Daoy (cell line): ENCODE measurements at regions not wholly inside any gene's neighbourhood (a gene's known extent, or its start where the extent isn't known, plus 50 kb on each side); places are given as distances from the start of the nearest gene placed in this dataset.
"Not testable (repeated sequence)": the region's sequence is repeated elsewhere in the genome, so short reads cannot be mapped to it uniquely, and the experiment has no call there.

Source experiments
- DNase-seq: peaks from one replicate; pipeline ENCODE4 v3.0.0-alpha.2; 2015; ENCODE audit warnings: low read depth

GRCh38 chr6:159440911-159441703 lies 251.9 kb downstream of the SOD2 start:
- DNase-seq: peak; percentile 53

GRCh38 chr6:159440349-159440748 lies 252.7 kb downstream of the SOD2 start:
- DNase-seq: no peak

GRCh38 chr6:159439651-159440050 lies 253.4 kb downstream of the SOD2 start:
- DNase-seq: no peak

GRCh38 chr6:159438106-159438505 lies 254.9 kb downstream of the SOD2 start:
- DNase-seq: no peak

- DNase-seq: no peak
These were observed 256.5 kb downstream of the SOD2 start for GRCh38 chr6:159436581-159436980.

- no peak for DNase-seq
These were observed 257.3 kb downstream of the SOD2 start for GRCh38 chr6:159435701-159436100.

GRCh38 chr6:159434410-159434809 lies 258.6 kb downstream of the SOD2 start:
- no peak for DNase-seq

- no peak for DNase-seq
These were observed 259.5 kb downstream of the SOD2 start for GRCh38 chr6:159433550-159433949.

- no peak for DNase-seq
These were observed 261.3 kb downstream of the SOD2 start for GRCh38 chr6:159431750-159432149.

- no peak for DNase-seq
These were observed 261.1 kb downstream of the FNDC1 start for GRCh38 chr6:159430323-159430722.

- no peak for DNase-seq
These were observed 260.2 kb downstream of the FNDC1 start for GRCh38 chr6:159429433-159429832.

- no peak for DNase-seq
These were observed 258.6 kb downstream of the FNDC1 start for GRCh38 chr6:159427771-159428170.

GRCh38 chr6:159427335-159427734 lies 258.1 kb downstream of the FNDC1 start:
- DNase-seq: no peak

- DNase-seq: no peak
These were observed 256.2 kb downstream of the FNDC1 start for GRCh38 chr6:159425421-159425820.

- DNase-seq: peak; percentile 47
These were observed 253.1 kb downstream of the FNDC1 start for GRCh38 chr6:159422041-159422984.

GRCh38 chr6:159421586-159421985 lies 252.4 kb downstream of the FNDC1 start:
- DNase-seq: no peak

GRCh38 chr6:159418997-159419396 lies 249.8 kb downstream of the FNDC1 start:
- no peak for DNase-seq

GRCh38 chr6:159416891-159417560 lies 247.8 kb downstream of the FNDC1 start:
- DNase-seq: no peak

- DNase-seq: no peak
These were observed 246.3 kb downstream of the FNDC1 start for GRCh38 chr6:159415540-159415939.

GRCh38 chr6:159414711-159415110 lies 245.5 kb downstream of the FNDC1 start:
- no peak for DNase-seq

GRCh38 chr6:159407211-159407780 lies 238.1 kb downstream of the FNDC1 start:
- not testable (repeated sequence) for DNase-seq

GRCh38 chr6:159404296-159404695 lies 235.1 kb downstream of the FNDC1 start:
- no peak for DNase-seq
